ENCODE measurements at regions not wholly inside any gene's neighbourhood (a gene's known extent, or its start where the extent isn't known, plus 50 kb on each side); places are given as distances from the start of the nearest gene placed in this dataset.
"Not testable (repeated sequence)": the region's sequence is repeated elsewhere in the genome, so short reads cannot be mapped to it uniquely, and the experiment has no call there.

DNA sequence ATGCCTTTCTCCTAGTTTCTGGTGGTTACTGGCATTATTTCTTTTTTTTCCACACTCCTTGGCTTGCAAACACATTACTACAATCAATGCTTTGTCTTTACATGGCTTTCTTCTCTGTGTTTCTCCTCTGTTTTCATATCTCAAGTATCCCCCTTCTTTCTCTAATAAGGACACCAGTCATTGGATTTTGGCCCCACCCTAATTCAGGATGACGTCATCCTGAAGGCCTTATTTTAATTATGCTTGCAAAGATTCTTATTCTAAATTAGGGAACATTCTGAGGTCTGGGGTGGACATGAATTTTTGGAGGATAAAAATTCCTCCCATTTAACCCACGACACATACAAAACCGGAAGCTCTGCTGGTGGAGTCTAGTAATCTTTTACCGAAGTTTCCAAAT, 1556.6 kb downstream of the DPP10 start:
- Histone ChIP-seq H2AFZ (ENCODE audit: insufficient read depth, low read depth, low read length, poor library complexity, severe bottlenecking) (no peak overlapping the region), H3K9me3 (replicated peaks in 1 of 2; ENCODE audit: control insufficient read depth in 1 of 2, insufficient read depth in 1 of 2, low read length in 2 of 2) (peaks cover 12 to 14% of the 10 kb centered on the region in 2 donors), H3K27me3 (ENCODE audit: control insufficient read depth in 2 of 2, insufficient read depth in 2 of 2, low read length in 2 of 2) (no peaks in the 10 kb centered on the region), H4K20me1 (ENCODE audit: insufficient read depth, low read length) (no peaks in the 10 kb centered on the region), H3K4me2 (replicated peaks; ENCODE audit: extremely low read depth, low read length, poor library complexity, severe bottlenecking) (no peak overlapping the region), H3K9ac (ENCODE audit: insufficient read depth, low read length, poor library complexity, severe bottlenecking) (no peak overlapping the region), H3K4me1 (ENCODE audit: control insufficient read depth in 1 of 2, insufficient read depth in 2 of 2, low read length in 2 of 2) (no peaks in the 10 kb centered on the region), H3K79me2 (ENCODE audit: insufficient read depth, low read length) (no peaks in the 10 kb centered on the region), H3K36me3 (replicated peaks in 1 of 2; ENCODE audit: control insufficient read depth in 1 of 2, insufficient read depth in 2 of 2, low read length in 2 of 2) (no peaks in the 10 kb centered on the region), H3K4me3 (replicated peaks in 1 of 3; ENCODE audit: low read depth in 2 of 3, low read length in 3 of 3) (no peak overlapping the region), H3K27ac (ENCODE audit: low read depth in 1 of 2, low read length in 2 of 2) (no peak overlapping the region)
- H3K27me3 Mint-ChIP-seq (ENCODE audit: low read depth in 3 of 3) = peaks cover 0 to 2% (median 1%) of the 10 kb centered on the region in 3 donors
- no CpG with 5 or more reads among the region's 4 CpGs for whole genome bisulfite sequencing (ENCODE audit: insufficient coverage)
- no peak overlapping the region for H3K4me3 Mint-ChIP-seq
- DNase-seq = no peak
- no peaks in the 10 kb centered on the region for H3K36me3 Mint-ChIP-seq
- H3K4me1 Mint-ChIP-seq = no peaks in the 10 kb centered on the region
- H3K27ac Mint-ChIP-seq = no peak overlapping the region
- peaks cover 2 to 11% (median 6%) of the 10 kb centered on the region in 7 donors for H3K9me3 Mint-ChIP-seq
- TF ChIP-seq, protein P1, sequence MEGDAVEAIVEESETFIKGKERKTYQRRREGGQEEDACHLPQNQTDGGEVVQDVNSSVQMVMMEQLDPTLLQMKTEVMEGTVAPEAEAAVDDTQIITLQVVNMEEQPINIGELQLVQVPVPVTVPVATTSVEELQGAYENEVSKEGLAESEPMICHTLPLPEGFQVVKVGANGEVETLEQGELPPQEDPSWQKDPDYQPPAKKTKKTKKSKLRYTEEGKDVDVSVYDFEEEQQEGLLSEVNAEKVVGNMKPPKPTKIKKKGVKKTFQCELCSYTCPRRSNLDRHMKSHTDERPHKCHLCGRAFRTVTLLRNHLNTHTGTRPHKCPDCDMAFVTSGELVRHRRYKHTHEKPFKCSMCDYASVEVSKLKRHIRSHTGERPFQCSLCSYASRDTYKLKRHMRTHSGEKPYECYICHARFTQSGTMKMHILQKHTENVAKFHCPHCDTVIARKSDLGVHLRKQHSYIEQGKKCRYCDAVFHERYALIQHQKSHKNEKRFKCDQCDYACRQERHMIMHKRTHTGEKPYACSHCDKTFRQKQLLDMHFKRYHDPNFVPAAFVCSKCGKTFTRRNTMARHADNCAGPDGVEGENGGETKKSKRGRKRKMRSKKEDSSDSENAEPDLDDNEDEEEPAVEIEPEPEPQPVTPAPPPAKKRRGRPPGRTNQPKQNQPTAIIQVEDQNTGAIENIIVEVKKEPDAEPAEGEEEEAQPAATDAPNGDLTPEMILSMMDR (IDR thresholded peaks at IDR 0.05) = no peak
- intact Hi-C loops (cut with micrococcal nuclease) = no loop called here

DNA sequence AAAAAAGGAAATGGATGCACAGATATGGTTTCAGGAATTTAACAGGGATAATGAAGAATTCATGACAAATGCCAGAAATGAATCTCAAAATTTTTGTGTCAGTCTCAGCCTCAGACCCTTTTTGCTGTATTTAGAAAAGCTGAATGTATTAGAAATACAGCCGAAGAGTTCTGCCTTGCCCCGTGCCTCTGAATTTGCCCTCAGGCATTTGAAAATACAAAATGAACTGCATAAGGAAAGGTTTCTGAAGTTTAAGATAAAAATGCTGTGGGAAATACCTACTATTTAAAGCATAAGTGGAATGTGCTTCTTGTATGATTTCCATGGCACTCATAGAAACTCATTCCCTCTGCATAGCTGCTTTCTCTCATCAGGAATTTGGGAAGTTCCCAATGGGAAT, 1580.6 kb downstream of the DPP10 start:
- TF ChIP-seq, protein P1 (IDR thresholded peaks at IDR 0.05) = no peak
- Mint-ChIP-seq H3K27ac (no peak overlapping the region), H3K9me3 (peaks cover 0 to 15% (median 4%) of the 10 kb centered on the region in 7 donors), H3K4me3 (no peak overlapping the region), H3K27me3 (ENCODE audit: low read depth in 3 of 3) (no peaks in the 10 kb centered on the region), H3K4me1 (no peaks in the 10 kb centered on the region), H3K36me3 (no peaks in the 10 kb centered on the region)
- H3K4me2 ChIP-seq (replicated peaks; ENCODE audit: extremely low read depth, low read length, poor library complexity, severe bottlenecking) = no peak overlapping the region
- no peak overlapping the region for H3K9ac ChIP-seq (ENCODE audit: insufficient read depth, low read length, poor library complexity, severe bottlenecking)
- H2AFZ ChIP-seq (ENCODE audit: insufficient read depth, low read depth, low read length, poor library complexity, severe bottlenecking) = no peak overlapping the region
- DNase-seq = no peak
- H3K9me3 ChIP-seq (replicated peaks in 1 of 2; ENCODE audit: control insufficient read depth in 1 of 2, insufficient read depth in 1 of 2, low read length in 2 of 2) = peaks cover 4 to 6% of the 10 kb centered on the region in 2 donors
- no peaks in the 10 kb centered on the region for H4K20me1 ChIP-seq (ENCODE audit: insufficient read depth, low read length)
- no peak overlapping the region for H3K4me3 ChIP-seq (replicated peaks in 1 of 3; ENCODE audit: low read depth in 2 of 3, low read length in 3 of 3)
- no peaks in the 10 kb centered on the region for H3K4me1 ChIP-seq (ENCODE audit: control insufficient read depth in 1 of 2, insufficient read depth in 2 of 2, low read length in 2 of 2)
- no peaks in the 10 kb centered on the region for H3K79me2 ChIP-seq (ENCODE audit: insufficient read depth, low read length)
- no peaks in the 10 kb centered on the region for H3K36me3 ChIP-seq (replicated peaks in 1 of 2; ENCODE audit: control insufficient read depth in 1 of 2, insufficient read depth in 2 of 2, low read length in 2 of 2)
- intact Hi-C loops (cut with micrococcal nuclease) = no loop called here
- no CpG with 5 or more reads among the region's 2 CpGs for WGBS (ENCODE audit: insufficient coverage)
- H3K27ac ChIP-seq (ENCODE audit: low read depth in 1 of 2, low read length in 2 of 2) = no peak overlapping the region
- no peaks in the 10 kb centered on the region for H3K27me3 ChIP-seq (ENCODE audit: control insufficient read depth in 2 of 2, insufficient read depth in 2 of 2, low read length in 2 of 2)

DNA sequence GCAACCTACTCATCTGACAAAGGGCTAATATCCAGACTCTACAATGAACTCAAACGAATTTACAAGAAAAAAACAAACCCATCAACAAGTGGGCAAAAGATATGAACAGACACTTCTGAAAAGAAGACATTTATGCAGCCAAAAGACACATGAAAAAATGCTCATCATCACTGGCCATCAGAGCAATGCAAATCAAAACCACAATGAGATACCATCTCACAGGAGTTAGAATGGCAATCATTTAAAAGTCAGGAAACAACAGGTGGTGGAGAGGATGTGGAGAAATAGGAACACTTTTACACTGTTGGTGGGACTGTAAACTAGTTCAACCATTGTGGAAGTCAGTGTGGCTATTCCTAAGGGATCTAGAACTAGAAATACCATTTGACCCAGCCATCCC, 1596.3 kb downstream of the DPP10 start:
- H3K27me3 ChIP-seq (ENCODE audit: control insufficient read depth in 2 of 2, insufficient read depth in 2 of 2, low read length in 2 of 2); H3K27ac ChIP-seq (ENCODE audit: low read depth in 1 of 2, low read length in 2 of 2); H3K4me1 ChIP-seq (ENCODE audit: control insufficient read depth in 1 of 2, insufficient read depth in 2 of 2, low read length in 2 of 2); H3K36me3 Mint-ChIP-seq; intact Hi-C loops (cut with micrococcal nuclease); H3K27me3 Mint-ChIP-seq (ENCODE audit: low read depth in 3 of 3); H3K36me3 ChIP-seq (replicated peaks in 1 of 2; ENCODE audit: control insufficient read depth in 1 of 2, insufficient read depth in 2 of 2, low read length in 2 of 2); H4K20me1 ChIP-seq (ENCODE audit: insufficient read depth, low read length); H3K4me3 Mint-ChIP-seq; H3K4me3 ChIP-seq (replicated peaks in 1 of 3; ENCODE audit: low read depth in 2 of 3, low read length in 3 of 3); H3K79me2 ChIP-seq (ENCODE audit: insufficient read depth, low read length); H3K27ac Mint-ChIP-seq; H3K9me3 ChIP-seq (replicated peaks in 1 of 2; ENCODE audit: control insufficient read depth in 1 of 2, insufficient read depth in 1 of 2, low read length in 2 of 2); DNase-seq; H3K9me3 Mint-ChIP-seq; H2AFZ ChIP-seq (ENCODE audit: insufficient read depth, low read depth, low read length, poor library complexity, severe bottlenecking); H3K4me2 ChIP-seq (replicated peaks; ENCODE audit: extremely low read depth, low read length, poor library complexity, severe bottlenecking); H3K9ac ChIP-seq (ENCODE audit: insufficient read depth, low read length, poor library complexity, severe bottlenecking); H3K4me1 Mint-ChIP-seq: not testable (repeated sequence)
- WGBS (ENCODE audit: insufficient coverage) = no CpG with 5 or more reads among the region's 1 CpG
